Esophagus muscularis mucosa (tissue), 4 donors: ENCODE measurements at regions not wholly inside any gene's neighbourhood (a gene's known extent, or its start where the extent isn't known, plus 50 kb on each side); places are given as distances from the start of the nearest gene placed in this dataset.

Experiments
- CTCF ChIP-seq, 3 experiments: fragments of 200-600 bp in 2 of 3; fragments of 450-650 bp in 1 of 3; sonication (generic) in 2 of 3; IDR thresholded peaks; one replicate each; pipeline ENCODE4 v1.5.1; 2017 to 2019; ENCODE audit warnings: antibody characterized with exemption in 3 of 3, mild to moderate bottlenecking in 2 of 3, moderate library complexity in 1 of 3
- EP300 ChIP-seq: sonication (generic); formaldehyde crosslinking; IDR thresholded peaks from one replicate; pipeline ENCODE4 v1.6.1; 2017; ENCODE audit warnings: antibody characterized with exemption
- POLR2AphosphoS5 ChIP-seq, 2 donors: sonication (generic); formaldehyde crosslinking; IDR thresholded peaks; one replicate each; pipeline ENCODE4 v1.6.1; 2017; ENCODE audit warnings: antibody characterized with exemption in 2 of 2

GRCh38 chr21:35635994-35636393 is 424.3 kb downstream of the SETD4 start:
- no peak for TF ChIP-seq CTCF (IDR thresholded peaks at IDR 0.05)
- no peak for TF ChIP-seq EP300
- TF ChIP-seq POLR2AphosphoS5 (IDR thresholded peaks at IDR 0.05), result no peak
